AG04450 (cell line): ENCODE measurements at regions not wholly inside any gene's neighbourhood (a gene's known extent, or its start where the extent isn't known, plus 50 kb on each side); places are given as distances from the start of the nearest gene placed in this dataset.

ENCODE experiments used
- CTCF ChIA-PET: fragments of 300-600, 350-600 bp; formaldehyde crosslinking; extraction: SDS; loops from one replicate; lab custom pipeline; 2022; ENCODE audit warnings: antibody characterized with exemption, inconsistent platforms; lab: Charles Lee
- POLR2A ChIA-PET: fragments of 350-600 bp; formaldehyde crosslinking; extraction: SDS; loops from one replicate; lab custom pipeline; 2021; ENCODE audit warnings: antibody characterized with exemption, inconsistent platforms; lab: Yijun Ruan, JAX
- DNase-seq: peaks from one replicate; pipeline ENCODE4 v3.0.0-alpha.2; 2011; ENCODE audit warnings: low read depth, low spot score
- H3K27ac ChIP-seq: one replicate; pipeline ENCODE4 v1.5.1; 2012; ENCODE audit warnings: low read depth, low read length, control low read depth
- H3K27me3 ChIP-seq: one replicate; pipeline ENCODE4 v1.6.0; 2012; ENCODE audit warnings: low read length; ENCODE audit not compliant: control insufficient read depth, insufficient read depth
- H3K4me3 ChIP-seq: 2 replicates; pipeline ENCODE4 v1.5.1; 2011; ENCODE audit warnings: mild to moderate bottlenecking, low read depth, low read length, control low read depth
- H3K9me3 ChIP-seq: 2 replicates; pipeline ENCODE4 v1.5.1; 2012; ENCODE audit warnings: low read length; ENCODE audit not compliant: control insufficient read depth, insufficient read depth
- CTCF ChIP-seq: IDR thresholded peaks from 2 replicates; pipeline ENCODE4 v1.5.1; 2011; ENCODE audit warnings: low read depth, low read length, control low read depth, inconsistent platforms

GRCh38 chr13:111401151-111401550 lies 80.7 kb downstream of the TEX29 start:
- TF ChIP-seq CTCF: no peak
- ChIA-PET POLR2A (no interaction called here), CTCF (interaction anchor here (1.1 kb wide), 1 partner anchor 334 kb away, joined by 3 read pairs; no protein-coding TSS in a partner anchor)
- no peak for DNase-seq
- peaks cover 2% of the 10 kb centered on the region for H3K27me3 ChIP-seq
- no peak overlapping the region for H3K27ac ChIP-seq
- H3K4me3 ChIP-seq: no peak overlapping the region
- H3K9me3 ChIP-seq: peaks cover 3% of the 10 kb centered on the region; the same call in 1 of the 2 replicates

- CTCF ChIA-PET: interaction anchor here (1.1 kb wide), 1 partner anchor 334 kb away, joined by 3 read pairs; no protein-coding TSS in a partner anchor
- Histone ChIP-seq H3K27ac (no peak overlapping the region), H3K9me3 (peaks cover 3% of the 10 kb centered on the region; the same call in 1 of the 2 replicates), H3K4me3 (no peak overlapping the region), H3K27me3 (peaks cover 2% of the 10 kb centered on the region)
- POLR2A ChIA-PET: no interaction called here
- no peak for TF ChIP-seq CTCF
- no peak for DNase-seq
Measured at GRCh38 chr13:111401755-111402154, 81.3 kb downstream of the TEX29 start.

DNA sequence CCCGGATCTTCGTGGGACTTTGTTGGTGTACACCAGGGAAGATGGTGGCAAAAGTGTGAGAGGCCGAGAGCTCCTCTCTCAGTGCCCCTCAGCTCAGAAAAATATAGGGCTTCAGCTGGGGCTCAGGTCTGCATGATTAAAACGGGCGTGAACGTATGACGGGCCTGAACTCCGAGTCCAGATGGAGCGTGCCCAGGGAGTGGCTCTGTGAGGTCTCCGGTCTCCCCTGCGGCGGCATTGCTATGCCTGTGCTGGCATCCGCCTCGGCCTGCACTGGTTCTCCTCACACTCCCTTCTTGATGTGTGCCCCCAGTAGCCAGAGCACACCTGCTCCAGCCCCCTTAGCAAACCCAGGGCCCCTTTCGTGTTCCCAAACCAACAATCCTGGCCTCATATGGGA lies 82.0 kb downstream of the TEX29 start:
- Histone ChIP-seq H3K9me3 (peaks cover 3% of the 10 kb centered on the region; the same call in 1 of the 2 replicates), H3K27me3 (peaks cover 7% of the 10 kb centered on the region), H3K27ac (no peak overlapping the region), H3K4me3 (no peak overlapping the region)
- ChIA-PET POLR2A (no interaction called here), CTCF (no interaction called here)
- no peak for TF ChIP-seq CTCF
- no peak for DNase-seq

DNA sequence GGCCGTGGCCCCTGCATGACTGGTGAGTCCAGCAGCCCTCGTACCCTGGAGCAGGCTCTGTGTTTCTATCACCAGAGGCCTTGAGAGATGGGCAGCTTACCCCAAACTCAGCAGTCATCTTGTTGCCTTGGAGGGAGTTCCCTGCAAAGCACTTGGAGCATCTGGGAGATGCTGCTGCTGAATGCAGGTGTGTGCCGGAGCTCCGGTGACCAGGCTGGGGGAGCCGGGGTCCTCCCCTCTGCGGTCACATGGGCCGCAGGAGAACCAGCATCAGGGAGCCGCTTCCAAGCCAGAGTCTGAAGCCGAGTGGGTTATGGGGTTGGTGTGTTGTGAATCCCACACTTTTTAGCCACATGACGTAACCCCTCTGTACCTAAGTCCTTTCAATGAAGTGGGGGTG lies 82.8 kb downstream of the TEX29 start:
- Histone ChIP-seq H3K9me3 (peaks cover 3% of the 10 kb centered on the region; the same call in 1 of the 2 replicates), H3K4me3 (no peak overlapping the region), H3K27ac (no peak overlapping the region), H3K27me3 (peaks cover 8% of the 10 kb centered on the region)
- DNase-seq: no peak
- TF ChIP-seq CTCF: no peak
- CTCF ChIA-PET: no interaction called here
- POLR2A ChIA-PET: no interaction called here

- Histone ChIP-seq H3K4me3 (no peak overlapping the region), H3K27ac (no peak overlapping the region), H3K27me3 (peaks cover 10% of the 10 kb centered on the region), H3K9me3 (peaks cover 3% of the 10 kb centered on the region; the same call in 1 of the 2 replicates)
- no peak for TF ChIP-seq CTCF
- ChIA-PET POLR2A (no interaction called here), CTCF (interaction anchor here (0.8 kb wide), 1 partner anchor 24 kb away, joined by 3 read pairs; no protein-coding TSS in a partner anchor)
- DNase-seq: no peak
Measured at GRCh38 chr13:111404746-111405145, 84.3 kb downstream of the TEX29 start.
